ENCODE measurements at regions not wholly inside any gene's neighbourhood (a gene's known extent, or its start where the extent isn't known, plus 50 kb on each side); places are given as distances from the start of the nearest gene placed in this dataset.

- no peaks in the 10 kb centered on the region for H3K27me3 ChIP-seq (ENCODE audit: insufficient read depth, low read length)
- peak overlapping the region; percentile 69 for H2BK12ac ChIP-seq (ENCODE audit: low read length)
- H2AFZ ChIP-seq (ENCODE audit: insufficient read depth, low read length, poor library complexity): no peak overlapping the region
- H3K9ac ChIP-seq (ENCODE audit: low read length): no peak overlapping the region
- H3K18ac ChIP-seq (ENCODE audit: low read length): peak overlapping the region; percentile 77
- H3K4ac ChIP-seq (ENCODE audit: low read depth, low read length): peak overlapping the region; percentile 50
- H3K79me2 ChIP-seq (ENCODE audit: control insufficient read depth, insufficient read depth, low read length, poor library complexity): peaks cover 2% of the 10 kb centered on the region
- H3K9me3 ChIP-seq (ENCODE audit: insufficient read depth, low read depth, low read length): no peaks in the 10 kb centered on the region
- H3K4me1 ChIP-seq (ENCODE audit: control insufficient read depth in 1 of 2, insufficient read depth in 2 of 2, low read length in 2 of 2): peaks cover 14 to 18% of the 10 kb centered on the region in 2 experiments
- peak overlapping the region; percentile 56 for H4K8ac ChIP-seq (ENCODE audit: low read depth, low read length)
- H3K36me3 ChIP-seq (ENCODE audit: control insufficient read depth in 1 of 2, insufficient read depth in 2 of 2, low read length in 2 of 2): no peaks in the 10 kb centered on the region
- H4K12ac ChIP-seq (ENCODE audit: low read depth, low read length): no peak overlapping the region
- H3K23ac ChIP-seq (ENCODE audit: low read length): no peak overlapping the region
- DNase-seq: peak; percentile 93 to 95
- no peak overlapping the region for H3K4me3 ChIP-seq (ENCODE audit: low read depth, low read length)
- peak overlapping the region; percentile 40 for H3K4me2 ChIP-seq (ENCODE audit: low read length)
- H2BK120ac ChIP-seq (ENCODE audit: insufficient read depth, low read length, poor library complexity): peak overlapping the region; percentile 78
- H2BK5ac ChIP-seq (ENCODE audit: low read depth, low read length, poor library complexity): peak overlapping the region; percentile 80
- WGBS (ENCODE audit: extremely low coverage, insufficient coverage, insufficient read length): no CpG with 5 or more reads among the region's 8 CpGs
- peak overlapping the region; percentile 84 for H3K14ac ChIP-seq (ENCODE audit: low read length)
- peak overlapping the region; percentile 8 for H4K91ac ChIP-seq (ENCODE audit: low read depth, low read length)
- peak overlapping the region; percentile 72 for H2AK5ac ChIP-seq (ENCODE audit: low read length)
- H3K79me1 ChIP-seq (ENCODE audit: low read length): peaks cover 19% of the 10 kb centered on the region
- peak overlapping the region; percentile 89 for H3K27ac ChIP-seq (ENCODE audit: low read depth, low read length)
Measured at GRCh38 chr7:22572292-22572691, 72.3 kb upstream of the STEAP1B start.

GRCh38 chr7:22571766-22572165, 71.8 kb upstream of the STEAP1B start:
- Histone ChIP-seq H3K36me3 (ENCODE audit: control insufficient read depth in 1 of 2, insufficient read depth in 2 of 2, low read length in 2 of 2) (no peaks in the 10 kb centered on the region), H3K4ac (ENCODE audit: low read depth, low read length) (peak overlapping the region; percentile 13), H3K4me1 (ENCODE audit: control insufficient read depth in 1 of 2, insufficient read depth in 2 of 2, low read length in 2 of 2) (peaks cover 14 to 18% of the 10 kb centered on the region in 2 experiments), H3K23ac (ENCODE audit: low read length) (no peak overlapping the region), H2BK5ac (ENCODE audit: low read depth, low read length, poor library complexity) (peak overlapping the region; percentile 70), H3K27me3 (ENCODE audit: insufficient read depth, low read length) (no peaks in the 10 kb centered on the region), H3K4me2 (ENCODE audit: low read length) (no peak overlapping the region), H4K91ac (ENCODE audit: low read depth, low read length) (peak overlapping the region; percentile 8), H3K4me3 (ENCODE audit: low read depth, low read length) (no peak overlapping the region), H3K79me1 (ENCODE audit: low read length) (peaks cover 17% of the 10 kb centered on the region), H3K27ac (ENCODE audit: low read depth, low read length) (peak overlapping the region; percentile 89), H2AFZ (ENCODE audit: insufficient read depth, low read length, poor library complexity) (no peak overlapping the region), H3K14ac (ENCODE audit: low read length) (peak overlapping the region; percentile 1), H2BK12ac (ENCODE audit: low read length) (peak overlapping the region; percentile 67), H2AK5ac (ENCODE audit: low read length) (peak overlapping the region; percentile 26), H3K79me2 (ENCODE audit: control insufficient read depth, insufficient read depth, low read length, poor library complexity) (peaks cover 2% of the 10 kb centered on the region), H3K9ac (ENCODE audit: low read length) (no peak overlapping the region), H3K9me3 (ENCODE audit: insufficient read depth, low read depth, low read length) (no peaks in the 10 kb centered on the region), H3K18ac (ENCODE audit: low read length) (peak overlapping the region; percentile 0), H4K12ac (ENCODE audit: low read depth, low read length) (no peak overlapping the region), H4K8ac (ENCODE audit: low read depth, low read length) (peak overlapping the region; percentile 33), H2BK120ac (ENCODE audit: insufficient read depth, low read length, poor library complexity) (peak overlapping the region; percentile 78)
- no peak for DNase-seq
- no CpG with 5 or more reads among the region's 4 CpGs for WGBS (ENCODE audit: extremely low coverage, insufficient coverage, insufficient read length)

- Histone ChIP-seq H3K27ac (ENCODE audit: low read depth, low read length) (no peak overlapping the region), H2BK5ac (ENCODE audit: low read depth, low read length, poor library complexity) (no peak overlapping the region), H4K8ac (ENCODE audit: low read depth, low read length) (no peak overlapping the region), H3K9ac (ENCODE audit: low read length) (no peak overlapping the region), H3K14ac (ENCODE audit: low read length) (no peak overlapping the region), H3K4me2 (ENCODE audit: low read length) (no peak overlapping the region), H3K4me3 (ENCODE audit: low read depth, low read length) (no peak overlapping the region), H2AFZ (ENCODE audit: insufficient read depth, low read length, poor library complexity) (no peak overlapping the region), H3K18ac (ENCODE audit: low read length) (no peak overlapping the region), H3K27me3 (ENCODE audit: insufficient read depth, low read length) (no peaks in the 10 kb centered on the region), H2BK120ac (ENCODE audit: insufficient read depth, low read length, poor library complexity) (no peak overlapping the region), H2BK12ac (ENCODE audit: low read length) (no peak overlapping the region), H3K23ac (ENCODE audit: low read length) (no peak overlapping the region), H3K4me1 (ENCODE audit: control insufficient read depth in 1 of 2, insufficient read depth in 2 of 2, low read length in 2 of 2) (peaks cover 21 to 24% of the 10 kb centered on the region in 2 experiments), H4K12ac (ENCODE audit: low read depth, low read length) (no peak overlapping the region), H3K36me3 (ENCODE audit: control insufficient read depth in 1 of 2, insufficient read depth in 2 of 2, low read length in 2 of 2) (no peaks in the 10 kb centered on the region), H3K79me2 (ENCODE audit: control insufficient read depth, insufficient read depth, low read length, poor library complexity) (peaks cover 2% of the 10 kb centered on the region), H3K79me1 (ENCODE audit: low read length) (peaks cover 14% of the 10 kb centered on the region), H2AK5ac (ENCODE audit: low read length) (no peak overlapping the region), H3K9me3 (ENCODE audit: insufficient read depth, low read depth, low read length) (no peaks in the 10 kb centered on the region), H4K91ac (ENCODE audit: low read depth, low read length) (no peak overlapping the region), H3K4ac (ENCODE audit: low read depth, low read length) (no peak overlapping the region)
- peak in 1 of 2 donors; percentile 48 for DNase-seq
- WGBS (ENCODE audit: extremely low coverage, insufficient coverage, insufficient read length): no CpG with 5 or more reads among the region's 11 CpGs
Measured at GRCh38 chr7:22569586-22570321, 69.8 kb upstream of the STEAP1B start.

- no peak overlapping the region for H2AFZ ChIP-seq (ENCODE audit: insufficient read depth, low read length, poor library complexity)
- H3K36me3 ChIP-seq (ENCODE audit: control insufficient read depth in 1 of 2, insufficient read depth in 2 of 2, low read length in 2 of 2): no peaks in the 10 kb centered on the region
- H4K8ac ChIP-seq (ENCODE audit: low read depth, low read length): no peak overlapping the region
- H2BK120ac ChIP-seq (ENCODE audit: insufficient read depth, low read length, poor library complexity): no peak overlapping the region
- no peak overlapping the region for H3K4me3 ChIP-seq (ENCODE audit: low read depth, low read length)
- H4K12ac ChIP-seq (ENCODE audit: low read depth, low read length): no peak overlapping the region
- no peak overlapping the region for H2BK12ac ChIP-seq (ENCODE audit: low read length)
- H3K4me2 ChIP-seq (ENCODE audit: low read length): no peak overlapping the region
- no peak overlapping the region for H4K91ac ChIP-seq (ENCODE audit: low read depth, low read length)
- H3K79me2 ChIP-seq (ENCODE audit: control insufficient read depth, insufficient read depth, low read length, poor library complexity): no peaks in the 10 kb centered on the region
- no peak for DNase-seq
- H3K27me3 ChIP-seq (ENCODE audit: insufficient read depth, low read length): no peaks in the 10 kb centered on the region
- H2AK5ac ChIP-seq (ENCODE audit: low read length): no peak overlapping the region
- no peak overlapping the region for H3K9ac ChIP-seq (ENCODE audit: low read length)
- no peak overlapping the region for H3K23ac ChIP-seq (ENCODE audit: low read length)
- no peak overlapping the region for H3K4ac ChIP-seq (ENCODE audit: low read depth, low read length)
- no peak overlapping the region for H2BK5ac ChIP-seq (ENCODE audit: low read depth, low read length, poor library complexity)
- no peak overlapping the region for H3K27ac ChIP-seq (ENCODE audit: low read depth, low read length)
- no peak overlapping the region for H3K14ac ChIP-seq (ENCODE audit: low read length)
- H3K9me3 ChIP-seq (ENCODE audit: insufficient read depth, low read depth, low read length): no peaks in the 10 kb centered on the region
- H3K79me1 ChIP-seq (ENCODE audit: low read length): peaks cover 13% of the 10 kb centered on the region
- no CpG with 5 or more reads among the region's 4 CpGs for WGBS (ENCODE audit: extremely low coverage, insufficient coverage, insufficient read length)
- H3K4me1 ChIP-seq (ENCODE audit: control insufficient read depth in 1 of 2, insufficient read depth in 2 of 2, low read length in 2 of 2): peaks cover 27 to 36% of the 10 kb centered on the region in 2 experiments
- no peak overlapping the region for H3K18ac ChIP-seq (ENCODE audit: low read length)
Measured at GRCh38 chr7:22566592-22566991, 66.6 kb upstream of the STEAP1B start.

Data from trophoblast cell (in vitro differentiated cells and primary cell).